Activated CD8-positive, alpha-beta T cell treated with anti-CD3 and anti-CD28 coated beads, Interleukin-2, amount 10 ng/mL, durations not matched to agents 7 days and 5 days (primary cell): ENCODE measurements at regions not wholly inside any gene's neighbourhood (a gene's known extent, or its start where the extent isn't known, plus 50 kb on each side); places are given as distances from the start of the nearest gene placed in this dataset.
"Not testable (repeated sequence)": the region's sequence is repeated elsewhere in the genome, so short reads cannot be mapped to it uniquely, and the experiment has no call there.

ENCODE experiments used
- ATAC-seq: fragments of 150-1000 bp; cut with Tn5 transposase; one replicate; pipeline ENCODE4 v1.10.0; 2021; ENCODE audit warnings: moderate library complexity
- CTCF ChIA-PET: fragments of 350-600 bp; sonication (Branson Sonifier 250); formaldehyde crosslinking; loops from one replicate; lab custom pipeline; 2021; ENCODE audit warnings: antibody characterized with exemption; lab: Charles Lee
- POLR2A ChIA-PET: fragments of 350-600 bp; sonication (Branson Sonifier 250); formaldehyde crosslinking; loops from one replicate; lab custom pipeline; 2021; ENCODE audit warnings: antibody characterized with exemption; lab: Charles Lee
- DNase-seq: peaks from one replicate; pipeline ENCODE4 v3.0.0-alpha.2; 2020
- H3K27ac Mint-ChIP-seq: one replicate; pipeline ENCODE4 v1.8.0; 2021; ENCODE audit warnings: mild to moderate bottlenecking, mixed read lengths
- H3K27me3 Mint-ChIP-seq: one replicate; pipeline ENCODE4 v1.8.0; 2021; ENCODE audit warnings: low read depth, mixed read lengths
- H3K36me3 Mint-ChIP-seq: one replicate; pipeline ENCODE4 v1.8.0; 2021; ENCODE audit warnings: low read depth, mixed read lengths
- H3K4me1 Mint-ChIP-seq: one replicate; pipeline ENCODE4 v1.8.0; 2021; ENCODE audit warnings: low read depth, mixed read lengths
- H3K4me3 Mint-ChIP-seq: one replicate; pipeline ENCODE4 v1.8.0; 2021; ENCODE audit warnings: mild to moderate bottlenecking, mixed read lengths
- H3K9me3 Mint-ChIP-seq: one replicate; pipeline ENCODE4 v1.8.0; 2022; ENCODE audit warnings: mixed read lengths; ENCODE audit not compliant: insufficient read depth

DNA sequence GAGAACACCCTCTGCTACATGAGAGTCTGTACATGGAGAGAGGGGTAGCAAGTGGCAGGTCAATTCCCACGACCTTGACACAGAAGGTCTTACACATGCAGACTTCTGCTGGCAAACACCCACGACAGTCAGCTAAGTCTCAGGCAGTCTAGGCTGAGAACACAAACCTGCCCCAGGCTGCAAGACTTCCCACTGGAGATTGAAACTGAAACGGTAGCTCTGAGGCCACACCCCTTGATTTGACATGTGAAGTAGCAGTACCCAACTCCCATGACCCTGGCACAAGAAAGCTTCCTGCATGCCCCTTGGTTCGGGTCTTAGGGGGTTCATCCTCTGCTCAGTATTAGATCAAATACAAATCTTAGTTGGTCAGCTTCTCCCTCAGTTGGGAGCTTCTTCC, 420.8 kb upstream of the NDN start:
- H3K27me3 Mint-ChIP-seq, H3K4me3 Mint-ChIP-seq, ATAC-seq, H3K9me3 Mint-ChIP-seq, H3K27ac Mint-ChIP-seq, H3K36me3 Mint-ChIP-seq, CTCF ChIA-PET, H3K4me1 Mint-ChIP-seq, DNase-seq, POLR2A ChIA-PET: not testable (repeated sequence)

DNA sequence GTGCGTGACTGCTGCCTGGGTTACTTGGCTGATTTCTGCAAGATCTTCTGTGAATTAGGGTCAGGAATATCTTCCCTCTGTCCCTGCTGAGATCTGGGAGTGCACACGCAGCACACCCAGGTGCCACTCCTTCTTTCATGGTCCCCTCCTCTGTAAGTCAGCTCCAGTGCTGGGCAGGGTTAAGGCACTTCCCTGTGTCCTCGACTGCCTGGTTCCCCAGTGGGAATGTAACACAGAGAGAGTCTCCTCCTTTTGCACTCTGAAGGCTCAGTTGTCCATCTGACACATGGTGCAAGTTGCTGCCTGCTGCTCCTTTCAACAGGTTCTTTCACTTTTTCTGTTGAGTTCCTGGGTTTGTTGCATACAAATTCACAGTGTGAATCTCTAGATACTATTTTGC, 421.2 kb upstream of the NDN start:
- H3K9me3 Mint-ChIP-seq, CTCF ChIA-PET, H3K27me3 Mint-ChIP-seq, H3K36me3 Mint-ChIP-seq, ATAC-seq, H3K4me1 Mint-ChIP-seq, H3K4me3 Mint-ChIP-seq, DNase-seq, H3K27ac Mint-ChIP-seq, POLR2A ChIA-PET: not testable (repeated sequence)

DNA sequence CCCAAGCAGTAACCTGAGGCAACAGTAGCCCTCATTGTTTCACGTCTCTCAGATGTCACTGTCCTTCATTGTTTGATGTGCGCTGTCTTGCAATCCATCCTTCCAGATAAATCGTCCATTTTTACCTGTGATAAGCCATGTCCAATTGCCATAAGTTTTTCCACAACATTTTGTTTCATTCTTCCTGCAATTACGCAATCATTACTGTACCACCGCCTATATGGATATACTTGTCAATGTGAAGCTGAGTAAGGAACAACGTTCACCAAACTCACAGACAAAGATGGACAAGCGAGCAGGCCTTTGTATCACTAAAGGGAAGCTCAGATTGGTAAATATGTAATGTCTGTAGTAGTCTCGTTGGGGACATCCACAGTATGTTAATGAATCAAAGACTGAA, 452.5 kb upstream of the NDN start:
- H3K27ac Mint-ChIP-seq, POLR2A ChIA-PET, DNase-seq, H3K4me3 Mint-ChIP-seq, H3K9me3 Mint-ChIP-seq, CTCF ChIA-PET, H3K27me3 Mint-ChIP-seq, ATAC-seq, H3K4me1 Mint-ChIP-seq, H3K36me3 Mint-ChIP-seq: not testable (repeated sequence)

DNA sequence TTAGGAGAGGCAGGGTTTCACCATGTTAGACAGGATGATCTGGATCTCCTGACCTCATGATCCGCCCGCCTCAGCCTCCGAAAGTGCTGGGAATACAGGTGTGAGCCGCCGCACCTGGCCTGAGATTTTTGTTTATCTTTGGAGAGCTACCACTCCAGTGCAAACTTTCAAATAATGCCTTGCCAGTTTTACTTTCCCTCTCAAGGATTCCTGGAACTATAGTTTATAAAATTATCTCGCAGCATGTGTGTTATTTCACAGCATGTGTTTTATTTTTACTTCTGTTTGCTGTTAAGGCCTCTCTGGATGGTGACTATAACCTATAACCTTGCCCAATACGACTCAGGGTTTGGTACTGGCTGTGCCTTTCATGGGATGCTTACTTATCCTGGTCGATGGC, 458.0 kb upstream of the NDN start:
- POLR2A ChIA-PET, ATAC-seq, H3K4me1 Mint-ChIP-seq, H3K27ac Mint-ChIP-seq, H3K4me3 Mint-ChIP-seq, H3K9me3 Mint-ChIP-seq, CTCF ChIA-PET, H3K36me3 Mint-ChIP-seq, H3K27me3 Mint-ChIP-seq, DNase-seq: not testable (repeated sequence)

DNA sequence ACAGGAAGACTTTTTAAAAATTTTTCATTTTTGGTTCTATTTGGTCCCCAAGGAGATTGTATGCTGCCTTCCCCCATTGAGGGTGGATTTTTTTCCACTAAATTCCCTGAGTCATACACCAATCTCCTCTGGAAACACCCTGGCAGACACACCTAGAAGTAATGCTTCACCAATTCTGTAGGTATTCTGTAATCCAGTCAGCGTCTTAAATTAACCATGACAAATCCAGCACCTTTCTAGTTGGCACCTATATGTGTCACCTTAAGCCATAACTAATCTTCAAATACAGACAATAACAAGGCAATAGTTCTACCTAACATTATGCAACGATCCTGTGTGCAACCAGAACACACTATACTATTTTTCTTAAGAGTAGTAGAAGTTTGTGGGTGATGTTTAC, 459.1 kb upstream of the NDN start:
- Mint-ChIP-seq H3K9me3 (peaks cover 6% of the 10 kb centered on the region), H3K27me3 (no peaks in the 10 kb centered on the region), H3K36me3 (no peaks in the 10 kb centered on the region), H3K4me3 (no peak overlapping the region), H3K27ac (no peak overlapping the region), H3K4me1 (no peaks in the 10 kb centered on the region)
- POLR2A ChIA-PET, result no interaction called here
- CTCF ChIA-PET, result no interaction called here
- no peak for DNase-seq
- ATAC-seq, result no peak

DNA sequence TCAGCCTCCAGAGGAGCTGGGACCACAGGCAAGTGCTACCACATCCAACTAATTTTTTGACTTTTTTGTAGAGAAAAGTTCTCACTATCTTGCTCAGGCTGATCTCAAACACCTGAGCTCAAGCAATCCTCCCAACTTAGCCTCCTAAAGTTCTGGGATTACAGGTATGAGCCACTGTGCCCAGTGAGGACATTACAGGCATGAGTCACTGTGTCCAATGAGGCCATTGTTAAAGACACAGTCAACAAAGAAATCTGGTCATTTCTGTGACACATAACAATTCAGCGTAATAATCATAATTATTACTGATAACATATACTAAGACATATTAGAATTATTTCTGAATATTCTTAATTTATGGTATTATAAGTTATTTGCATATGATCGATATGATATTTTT, 463.4 kb upstream of the NDN start:
- POLR2A ChIA-PET, result no interaction called here
- Mint-ChIP-seq H3K4me1 (no peaks in the 10 kb centered on the region), H3K36me3 (no peaks in the 10 kb centered on the region), H3K4me3 (no peak overlapping the region), H3K27me3 (no peaks in the 10 kb centered on the region), H3K27ac (no peak overlapping the region), H3K9me3 (no peaks in the 10 kb centered on the region)
- DNase-seq, result no peak
- no peak for ATAC-seq
- CTCF ChIA-PET, result no interaction called here

DNA sequence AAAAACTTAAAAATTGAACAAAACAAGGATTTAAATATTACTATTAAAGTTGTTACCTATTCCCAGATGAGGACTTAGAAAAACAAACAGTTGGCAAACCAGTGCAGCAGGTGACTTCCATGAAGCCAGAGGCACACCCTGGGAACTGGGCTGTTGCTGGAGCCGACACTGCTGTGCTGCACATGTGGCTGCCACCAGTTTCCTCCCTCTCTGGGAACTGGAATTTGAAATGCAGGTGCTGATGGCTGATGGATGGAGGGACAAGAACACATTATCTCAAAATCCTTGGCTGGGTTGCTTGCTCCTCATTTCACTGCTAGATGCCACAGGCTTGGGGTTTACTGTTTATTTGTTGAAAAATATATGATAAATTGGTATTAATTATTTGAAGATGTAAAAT, 471.2 kb upstream of the NDN start:
- H3K4me1 Mint-ChIP-seq, CTCF ChIA-PET, ATAC-seq: not testable (repeated sequence)

DNA sequence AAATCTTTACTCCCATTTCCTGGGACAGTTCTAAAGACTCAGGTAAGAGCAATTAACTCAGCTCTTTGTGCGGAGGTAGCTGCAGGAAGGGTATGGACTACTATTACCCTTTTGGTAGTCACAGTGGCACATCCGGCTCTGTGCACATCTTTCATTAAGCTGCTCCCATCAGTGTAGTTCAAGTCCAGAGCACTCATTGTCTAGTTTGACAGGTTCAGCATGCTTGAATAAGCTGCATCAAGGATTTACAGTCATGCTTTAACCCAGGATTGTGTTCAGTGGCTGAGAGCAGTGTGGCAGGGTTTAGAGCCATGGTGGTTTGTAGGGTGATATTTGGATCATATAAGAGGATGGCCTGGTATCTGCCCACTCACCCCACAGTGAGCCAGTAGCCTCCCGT, 478.4 kb upstream of the NDN start:
- CTCF ChIA-PET, ATAC-seq, H3K27me3 Mint-ChIP-seq, H3K9me3 Mint-ChIP-seq, H3K36me3 Mint-ChIP-seq, POLR2A ChIA-PET, H3K27ac Mint-ChIP-seq, H3K4me1 Mint-ChIP-seq, H3K4me3 Mint-ChIP-seq, DNase-seq: not testable (repeated sequence)

More for the DNA sequence above, 471.2 kb upstream of the NDN start:
- H3K4me3 Mint-ChIP-seq, POLR2A ChIA-PET, H3K9me3 Mint-ChIP-seq, H3K27me3 Mint-ChIP-seq, DNase-seq, H3K36me3 Mint-ChIP-seq, H3K27ac Mint-ChIP-seq: not testable (repeated sequence)

DNA sequence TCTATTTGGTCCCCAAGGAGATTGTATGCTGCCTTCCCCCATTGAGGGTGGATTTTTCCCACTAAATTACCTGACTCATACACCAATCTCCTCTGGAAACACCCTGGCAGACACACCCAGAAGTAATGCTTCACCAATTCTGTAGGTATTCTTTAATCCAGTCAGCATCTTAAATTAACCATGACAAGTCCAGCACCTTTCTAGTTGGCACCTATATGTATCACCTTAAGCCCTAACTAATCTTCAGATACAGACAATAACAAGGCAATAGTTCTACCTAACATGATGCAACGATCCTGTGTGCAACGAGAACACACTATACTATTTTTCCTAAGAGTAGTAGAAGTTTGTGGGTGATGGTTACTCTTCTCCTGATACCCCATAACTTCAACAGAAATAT, 473.3 kb upstream of the NPAP1 start:
- H3K27ac Mint-ChIP-seq, POLR2A ChIA-PET, H3K9me3 Mint-ChIP-seq, DNase-seq, CTCF ChIA-PET, H3K4me3 Mint-ChIP-seq, H3K27me3 Mint-ChIP-seq, H3K4me1 Mint-ChIP-seq, ATAC-seq, H3K36me3 Mint-ChIP-seq: not testable (repeated sequence)

DNA sequence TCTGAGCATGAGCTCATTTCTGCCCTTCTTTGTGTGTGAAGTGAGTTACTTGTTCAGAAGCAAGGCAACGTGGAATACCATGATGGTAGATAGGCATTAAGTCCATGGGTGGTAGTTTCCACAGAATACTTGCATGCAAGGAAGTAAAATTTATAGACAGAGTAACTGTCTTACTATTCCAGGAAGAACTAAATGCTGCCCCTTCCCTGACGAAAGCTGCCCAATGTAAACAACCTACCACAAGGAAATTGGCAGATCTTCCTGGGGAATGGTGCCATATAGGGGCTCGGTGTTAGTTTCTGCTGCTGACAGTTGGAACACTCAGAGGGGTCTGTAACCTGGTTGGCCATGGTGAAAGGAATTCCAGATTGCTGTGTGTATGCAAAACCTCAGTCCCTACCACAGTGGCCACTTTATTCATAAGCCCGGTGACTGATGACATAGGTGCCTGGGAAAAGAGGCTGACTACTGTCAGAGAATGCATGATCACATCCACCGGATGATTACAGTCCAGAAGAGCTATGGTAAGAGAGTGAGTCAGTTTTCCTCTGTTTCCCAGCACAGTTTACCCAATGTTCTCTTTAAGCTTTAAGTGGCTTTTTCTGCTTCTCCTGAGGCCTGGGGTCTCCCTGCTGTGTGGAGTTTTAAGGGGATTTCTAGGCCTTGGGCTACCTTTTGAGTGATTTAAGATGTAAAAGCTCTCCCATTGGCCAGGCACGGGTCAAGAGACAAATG, 463.7 kb upstream of the NPAP1 start:
- POLR2A ChIA-PET, result not testable (repeated sequence)

DNA sequence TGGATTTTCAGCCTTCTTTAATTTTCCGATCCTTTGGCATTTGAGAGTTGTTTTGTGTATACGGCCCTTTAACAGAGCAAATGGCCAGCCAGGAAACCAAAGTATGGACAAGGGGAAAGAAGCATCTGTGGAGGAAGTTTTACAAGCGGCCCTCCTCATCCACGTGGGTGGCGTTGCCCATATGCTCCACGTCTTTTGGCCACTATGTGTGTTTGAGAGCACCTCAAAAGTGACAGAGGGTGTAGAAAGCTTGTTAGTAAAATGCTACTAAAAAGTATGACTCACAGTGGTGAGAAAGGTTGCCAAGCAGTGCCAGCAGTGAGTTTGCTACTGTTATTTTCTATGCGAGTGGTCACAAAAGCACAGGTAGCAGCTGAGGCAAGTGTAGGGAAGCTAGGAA, 451.8 kb upstream of the NPAP1 start:
- POLR2A ChIA-PET, result no interaction called here
- ATAC-seq (no peak), DNase-seq (no peak)
- CTCF ChIA-PET, result no interaction called here
- H3K27ac Mint-ChIP-seq, result no peak overlapping the region
- H3K4me1 Mint-ChIP-seq, result no peaks in the 10 kb centered on the region
- no peaks in the 10 kb centered on the region for H3K27me3 Mint-ChIP-seq
- no peak overlapping the region for H3K4me3 Mint-ChIP-seq
- H3K9me3 Mint-ChIP-seq, result peaks cover 26% of the 10 kb centered on the region
- H3K36me3 Mint-ChIP-seq, result no peaks in the 10 kb centered on the region

More for the DNA sequence above, 463.7 kb upstream of the NPAP1 start:
- CTCF ChIA-PET, ATAC-seq, DNase-seq, H3K27me3 Mint-ChIP-seq, H3K36me3 Mint-ChIP-seq, H3K4me3 Mint-ChIP-seq, H3K27ac Mint-ChIP-seq, H3K4me1 Mint-ChIP-seq: not testable (repeated sequence)
- H3K9me3 Mint-ChIP-seq, result peaks cover 17% of the 10 kb centered on the region

DNA sequence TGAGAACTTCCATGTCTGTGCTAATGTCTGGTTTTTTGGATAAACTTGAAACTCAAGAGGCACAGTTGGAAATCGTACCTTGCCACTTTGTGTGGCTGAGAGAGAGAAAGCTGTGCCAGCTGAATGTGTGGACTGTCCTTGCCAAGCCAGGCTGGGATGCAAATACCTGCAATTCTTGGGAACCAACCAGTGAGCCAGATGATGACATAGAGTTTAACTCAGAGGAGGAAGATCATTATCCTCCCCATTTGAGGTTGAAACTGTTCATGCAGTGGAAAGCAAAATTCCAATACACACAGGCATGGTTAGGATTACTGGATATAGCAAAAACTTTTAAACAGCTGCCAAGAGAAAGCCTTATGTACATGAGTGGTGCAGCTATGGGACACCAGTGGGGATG, 451.4 kb upstream of the NPAP1 start:
- POLR2A ChIA-PET, result no interaction called here

DNA sequence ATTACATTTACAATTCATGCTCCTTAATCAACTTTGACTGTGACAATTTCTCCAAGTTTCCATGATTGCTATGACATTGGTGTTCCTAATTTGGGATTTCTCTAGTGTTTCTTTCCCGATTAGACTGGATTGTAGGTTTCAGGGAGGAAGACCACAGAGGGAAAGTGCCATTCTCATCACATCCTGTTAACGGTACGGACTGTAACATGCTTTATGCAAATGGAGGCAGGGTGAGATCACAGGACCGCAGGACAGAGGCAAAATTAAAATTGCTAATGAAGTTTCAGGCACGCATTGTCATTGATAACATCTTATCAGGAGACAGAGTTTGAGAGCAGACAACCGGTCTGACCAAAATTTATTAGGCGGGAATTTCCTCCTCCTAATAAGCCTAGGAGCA, 446.7 kb upstream of the NPAP1 start:
- peaks cover 23% of the 10 kb centered on the region for H3K9me3 Mint-ChIP-seq
- H3K4me3 Mint-ChIP-seq, DNase-seq, CTCF ChIA-PET, H3K36me3 Mint-ChIP-seq, POLR2A ChIA-PET, H3K4me1 Mint-ChIP-seq, ATAC-seq, H3K27me3 Mint-ChIP-seq, H3K27ac Mint-ChIP-seq: not testable (repeated sequence)

More for the DNA sequence above, 451.4 kb upstream of the NPAP1 start:
- Mint-ChIP-seq H3K27ac (no peak overlapping the region), H3K27me3 (no peaks in the 10 kb centered on the region), H3K9me3 (peaks cover 26% of the 10 kb centered on the region), H3K36me3 (no peaks in the 10 kb centered on the region), H3K4me1 (no peaks in the 10 kb centered on the region), H3K4me3 (no peak overlapping the region)
- CTCF ChIA-PET, result no interaction called here
- ATAC-seq (no peak), DNase-seq (no peak)
